AG04449 (cell line): ENCODE measurements at regions not wholly inside any gene's neighbourhood (a gene's known extent, or its start where the extent isn't known, plus 50 kb on each side); places are given as distances from the start of the nearest gene placed in this dataset.

Experiments used
- CTCF ChIA-PET: fragments of 350-600 bp; formaldehyde crosslinking; extraction: SDS; loops from one replicate; lab custom pipeline; 2021; ENCODE audit warnings: antibody characterized with exemption; lab: Yijun Ruan, JAX
- POLR2A ChIA-PET: fragments of 400-600, 350-600 bp; formaldehyde crosslinking; extraction: SDS; loops from one replicate; lab custom pipeline; 2020; ENCODE audit warnings: antibody characterized with exemption, inconsistent platforms; lab: Yijun Ruan, JAX
- DNase-seq: peaks from one replicate; pipeline ENCODE4 v3.0.0-alpha.2; 2010; ENCODE audit warnings: low read depth, low spot score
- H3K4me3 ChIP-seq: 2 replicates; pipeline ENCODE4 v1.5.1; 2011; ENCODE audit warnings: low read depth, mild to moderate bottlenecking, control low read depth, low read length
- TF ChIP-seq, protein P1 (sequence below): IDR thresholded peaks from one replicate; pipeline ENCODE4 v1.5.1; 2011; ENCODE audit warnings: mild to moderate bottlenecking, moderate library complexity, low read length, control low read depth, inconsistent platforms; ENCODE audit not compliant: insufficient read depth; ENCODE audit errors: missing control alignments

DNA sequence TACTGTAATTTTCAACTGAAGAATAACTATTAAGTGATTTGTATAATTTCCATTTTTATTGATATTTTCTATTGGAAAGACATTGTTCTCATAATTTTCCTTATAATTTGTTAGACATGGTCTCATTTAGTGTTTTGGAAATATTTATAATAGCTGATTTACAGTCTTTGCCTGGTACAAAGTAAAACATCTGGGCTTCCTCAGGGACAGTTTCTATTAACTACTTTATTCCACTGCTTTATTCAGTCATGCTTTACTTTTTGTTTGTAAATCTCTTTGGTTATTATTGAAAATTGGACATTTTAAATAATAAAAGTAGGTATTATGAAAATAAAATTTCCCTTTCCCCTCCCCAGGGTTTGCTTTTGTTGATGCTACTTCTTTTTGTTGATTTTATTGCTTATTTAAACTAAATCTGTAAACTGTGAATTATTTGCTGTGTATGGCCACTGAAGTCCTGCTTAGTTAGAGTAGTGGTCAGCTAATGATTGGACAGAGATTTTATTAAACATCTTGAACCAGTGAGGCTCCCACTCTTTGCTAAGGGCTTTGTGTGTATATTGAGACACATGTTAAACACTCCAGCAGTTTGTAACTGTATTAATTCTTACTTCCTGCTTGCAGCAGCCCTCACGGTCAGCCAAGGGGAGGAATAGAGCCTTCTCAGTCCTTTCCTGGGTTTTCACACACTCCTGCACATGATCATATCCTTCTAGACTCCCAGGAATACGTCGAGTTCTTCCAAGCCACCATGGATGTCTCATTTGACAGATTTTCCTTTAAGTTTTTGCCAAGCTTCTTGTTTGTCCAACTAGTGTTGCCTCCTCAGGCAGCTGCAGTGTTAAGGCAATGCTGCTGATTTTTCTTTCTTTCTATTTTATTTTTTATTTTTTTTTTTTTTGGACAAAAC lies 994.6 kb upstream of the PRMT6 start:
- CTCF ChIA-PET = no interaction called here
- POLR2A ChIA-PET = no interaction called here
- no peak for DNase-seq
- no peak overlapping the region for H3K4me3 ChIP-seq
- TF ChIP-seq, protein P1, sequence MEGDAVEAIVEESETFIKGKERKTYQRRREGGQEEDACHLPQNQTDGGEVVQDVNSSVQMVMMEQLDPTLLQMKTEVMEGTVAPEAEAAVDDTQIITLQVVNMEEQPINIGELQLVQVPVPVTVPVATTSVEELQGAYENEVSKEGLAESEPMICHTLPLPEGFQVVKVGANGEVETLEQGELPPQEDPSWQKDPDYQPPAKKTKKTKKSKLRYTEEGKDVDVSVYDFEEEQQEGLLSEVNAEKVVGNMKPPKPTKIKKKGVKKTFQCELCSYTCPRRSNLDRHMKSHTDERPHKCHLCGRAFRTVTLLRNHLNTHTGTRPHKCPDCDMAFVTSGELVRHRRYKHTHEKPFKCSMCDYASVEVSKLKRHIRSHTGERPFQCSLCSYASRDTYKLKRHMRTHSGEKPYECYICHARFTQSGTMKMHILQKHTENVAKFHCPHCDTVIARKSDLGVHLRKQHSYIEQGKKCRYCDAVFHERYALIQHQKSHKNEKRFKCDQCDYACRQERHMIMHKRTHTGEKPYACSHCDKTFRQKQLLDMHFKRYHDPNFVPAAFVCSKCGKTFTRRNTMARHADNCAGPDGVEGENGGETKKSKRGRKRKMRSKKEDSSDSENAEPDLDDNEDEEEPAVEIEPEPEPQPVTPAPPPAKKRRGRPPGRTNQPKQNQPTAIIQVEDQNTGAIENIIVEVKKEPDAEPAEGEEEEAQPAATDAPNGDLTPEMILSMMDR = no peak

DNA sequence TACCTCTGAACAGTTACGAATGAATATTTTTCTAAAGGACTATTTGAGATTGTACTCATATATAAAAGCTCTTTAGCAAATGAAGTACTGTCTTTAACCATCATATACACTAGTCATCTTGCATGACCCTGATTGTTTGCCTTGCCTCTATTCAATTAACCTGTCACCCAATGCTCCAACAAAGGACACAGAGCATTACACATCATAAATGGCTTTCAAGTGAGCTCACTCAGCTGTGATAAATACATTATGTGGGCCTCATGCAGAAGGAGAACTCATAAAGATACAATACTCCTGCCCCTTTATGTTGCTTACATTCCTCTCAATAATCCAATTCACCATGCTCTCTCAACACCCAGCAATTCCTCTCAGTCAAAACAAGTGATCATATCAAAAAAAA lies 993.0 kb upstream of the PRMT6 start:
- no peak overlapping the region for H3K4me3 ChIP-seq
- no peak for DNase-seq
- CTCF ChIA-PET = no interaction called here
- TF ChIP-seq, protein P1 = no peak
- POLR2A ChIA-PET = no interaction called here

DNA sequence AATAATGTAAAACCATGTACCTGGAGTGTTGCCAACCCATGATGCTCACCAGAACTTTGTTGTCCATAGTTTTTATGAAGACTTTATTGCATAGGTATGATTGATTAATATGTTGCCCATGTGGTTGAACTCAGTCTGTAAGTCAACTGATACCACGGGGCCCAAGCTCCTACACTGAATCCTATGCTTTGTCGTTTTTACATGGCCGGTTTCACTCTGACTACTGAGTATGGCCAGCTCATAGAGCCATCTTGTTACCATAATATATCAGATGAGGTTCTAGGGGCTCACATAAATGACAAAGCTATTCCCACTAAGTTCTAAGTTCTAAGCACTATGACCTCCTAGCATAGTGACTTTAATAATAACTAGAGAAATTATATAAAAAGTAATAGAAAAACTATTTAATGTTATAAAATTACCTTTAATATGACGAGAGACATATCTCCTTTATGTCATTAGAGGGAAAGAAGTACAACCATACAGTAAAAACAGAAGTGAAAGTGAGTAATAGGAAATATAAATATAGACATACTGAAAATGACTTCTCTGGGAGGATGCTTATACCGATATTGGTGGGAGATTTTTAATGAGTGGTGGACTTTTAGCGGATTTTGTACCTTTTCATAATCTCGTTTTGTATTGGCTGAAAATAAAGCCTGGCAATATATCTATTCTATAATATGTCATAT lies 983.4 kb upstream of the PRMT6 start:
- ChIA-PET POLR2A (no interaction called here), CTCF (no interaction called here)
- TF ChIP-seq, protein P1 = no peak
- DNase-seq = no peak
- no peak overlapping the region for H3K4me3 ChIP-seq

DNA sequence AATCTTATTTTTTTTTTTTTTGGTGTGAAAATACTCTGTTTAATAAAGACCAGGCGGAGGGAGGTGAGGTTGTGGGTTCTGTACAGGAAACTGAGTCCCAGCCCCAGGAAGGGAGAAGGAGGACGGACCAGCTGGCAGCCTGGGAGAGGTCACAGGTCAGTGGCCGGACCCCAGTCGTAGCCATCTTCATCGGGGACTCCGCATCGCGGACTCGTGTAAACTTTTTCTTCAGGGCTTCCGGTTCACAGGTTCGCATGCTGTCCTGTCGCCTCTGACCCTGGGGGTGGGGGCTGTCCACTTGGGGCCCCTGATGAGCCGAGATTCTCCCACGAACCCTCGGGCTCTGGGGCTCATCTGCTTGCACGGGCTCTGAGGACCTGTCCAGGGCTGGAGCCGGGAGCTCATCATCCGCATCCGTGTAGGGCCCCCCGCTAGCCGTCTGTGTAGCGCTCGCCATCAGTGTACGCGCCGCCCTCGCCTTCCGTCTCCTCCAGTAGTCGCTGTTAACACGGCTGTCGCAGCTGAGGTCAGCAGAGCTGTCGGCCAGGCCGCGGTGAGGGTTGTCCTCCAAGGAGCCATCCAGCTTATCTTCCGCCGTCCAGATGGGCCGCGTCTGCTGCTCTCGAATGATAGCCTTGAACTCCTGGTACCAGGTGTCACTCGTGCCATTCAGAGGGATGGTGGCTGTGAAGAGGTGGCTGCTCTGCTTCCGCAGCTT lies 975.7 kb upstream of the PRMT6 start:
- ChIA-PET CTCF (no interaction called here), POLR2A (no interaction called here)
- no peak for DNase-seq
- TF ChIP-seq, protein P1 = no peak
- H3K4me3 ChIP-seq = no peak overlapping the region

DNA sequence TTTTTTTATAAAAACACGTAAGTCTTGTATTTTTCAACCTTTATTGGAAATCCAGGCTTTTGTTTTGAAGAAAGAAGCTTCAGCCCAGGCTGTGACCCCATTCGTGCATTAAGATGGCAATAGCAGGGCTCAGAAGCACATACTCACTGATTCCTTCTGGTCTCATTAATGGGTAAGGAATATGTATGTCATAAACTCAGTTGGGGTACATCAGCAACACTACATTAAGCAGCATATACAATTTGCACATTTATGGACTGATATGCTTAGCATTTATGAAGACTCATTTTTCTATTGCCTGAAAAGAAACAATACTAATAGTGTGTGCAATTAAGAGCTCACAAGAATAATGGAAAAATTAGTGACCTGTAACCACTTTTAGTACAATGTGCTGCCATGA lies 945.4 kb upstream of the PRMT6 start:
- DNase-seq = no peak
- POLR2A ChIA-PET = no interaction called here
- CTCF ChIA-PET = interaction anchor here (0.6 kb wide), 1 partner anchor 975 kb away, joined by 3 read pairs; no protein-coding TSS in a partner anchor

More for the DNA sequence above, 945.4 kb upstream of the PRMT6 start:
- TF ChIP-seq, protein P1 = no peak
- no peak overlapping the region for H3K4me3 ChIP-seq
